Esophagus muscularis mucosa (tissue), 3 donors: ENCODE measurements at regions not wholly inside any gene's neighbourhood (a gene's known extent, or its start where the extent isn't known, plus 50 kb on each side); places are given as distances from the start of the nearest gene placed in this dataset.

ENCODE experiments used
- CTCF ChIP-seq, 3 experiments: fragments of 200-600 bp in 2 of 3; fragments of 450-650 bp in 1 of 3; sonication (generic) in 2 of 3; IDR thresholded peaks; one replicate each; pipeline ENCODE4 v1.5.1; 2017 to 2019; ENCODE audit warnings: antibody characterized with exemption in 3 of 3, mild to moderate bottlenecking in 2 of 3, moderate library complexity in 1 of 3
- POLR2A ChIP-seq: fragments of 450-650 bp; IDR thresholded peaks from one replicate; pipeline ENCODE4 v1.6.1; 2017; ENCODE audit warnings: antibody characterized with exemption, moderate library complexity, mild to moderate bottlenecking, low read depth
- POLR2AphosphoS5 ChIP-seq, 2 donors: sonication (generic); formaldehyde crosslinking; IDR thresholded peaks; one replicate each; pipeline ENCODE4 v1.6.1; 2017; ENCODE audit warnings: antibody characterized with exemption in 2 of 2

- TF ChIP-seq CTCF (IDR thresholded peaks at IDR 0.05): no peak
- no peak for TF ChIP-seq POLR2A
- no peak for TF ChIP-seq POLR2AphosphoS5 (IDR thresholded peaks at IDR 0.05)
These were observed 250.2 kb upstream of the COPS8 start for GRCh38 chr2:236835307-236836024.
